Dendritic cell treated with granulocyte-macrophage colony-stimulating factor and Interleukin-4, amounts not matched to agents 40 ng/mL and 50 ng/mL, for 4 days (primary cell): ENCODE measurements at regions not wholly inside any gene's neighbourhood (a gene's known extent, or its start where the extent isn't known, plus 50 kb on each side); places are given as distances from the start of the nearest gene placed in this dataset.

Experiments
- H3K27ac Mint-ChIP-seq: one replicate; pipeline ENCODE4 v1.8.0; 2022; ENCODE audit warnings: mild to moderate bottlenecking, mixed read lengths
- H3K27me3 Mint-ChIP-seq: one replicate; pipeline ENCODE4 v1.8.0; 2022; ENCODE audit warnings: mild to moderate bottlenecking, mixed read lengths
- H3K36me3 Mint-ChIP-seq: one replicate; pipeline ENCODE4 v1.8.0; 2022; ENCODE audit warnings: low read depth, mixed read lengths
- H3K4me1 Mint-ChIP-seq: one replicate; pipeline ENCODE4 v1.8.0; 2022; ENCODE audit warnings: low read depth, mixed read lengths
- H3K4me3 Mint-ChIP-seq: one replicate; pipeline ENCODE4 v1.8.0; 2022; ENCODE audit warnings: mild to moderate bottlenecking, moderate library complexity, mixed read lengths
- H3K9me3 Mint-ChIP-seq: one replicate; pipeline ENCODE4 v1.8.0; 2022; ENCODE audit warnings: mixed read lengths
- intact Hi-C: fragments of 100-400 bp; cut with micrococcal nuclease; formaldehyde crosslinking; loops from one replicate; pipeline ENCODE4 v1.15.0; 2022

DNA sequence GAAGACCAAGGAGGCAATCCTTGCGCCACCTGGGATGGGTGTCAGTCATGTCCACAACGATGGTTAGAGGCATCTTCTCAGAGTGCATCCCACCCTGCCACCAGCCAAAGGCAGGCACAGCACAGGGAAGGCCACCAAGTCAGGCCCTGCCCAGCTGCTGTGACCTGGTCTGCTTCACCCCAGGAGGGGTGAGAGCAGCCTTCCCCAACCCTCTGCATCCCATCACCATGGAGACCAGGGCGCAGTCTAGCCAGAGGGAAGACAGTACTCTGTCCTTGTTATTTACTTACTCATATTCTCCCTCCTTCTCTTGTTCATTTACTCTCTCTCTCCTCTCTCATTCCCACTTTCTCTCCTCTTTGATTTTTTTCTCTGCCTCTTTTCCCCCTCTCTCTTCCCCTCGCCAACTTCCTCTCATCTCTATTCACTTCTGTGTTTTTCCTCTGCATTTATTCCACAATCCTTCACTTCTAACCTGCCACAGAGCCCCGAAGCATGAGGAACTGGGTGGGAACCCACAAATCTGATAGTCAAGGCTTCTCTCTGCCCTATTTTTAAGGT, 749.4 kb downstream of the UQCRFS1 start:
- Mint-ChIP-seq H3K36me3 (no peaks in the 10 kb centered on the region), H3K9me3 (no peaks in the 10 kb centered on the region), H3K4me3 (no peak overlapping the region), H3K27ac (peak overlapping the region; percentile 0), H3K27me3 (peaks cover 10% of the 10 kb centered on the region), H3K4me1 (peaks cover 54% of the 10 kb centered on the region)
- intact Hi-C loops = no loop called here

DNA sequence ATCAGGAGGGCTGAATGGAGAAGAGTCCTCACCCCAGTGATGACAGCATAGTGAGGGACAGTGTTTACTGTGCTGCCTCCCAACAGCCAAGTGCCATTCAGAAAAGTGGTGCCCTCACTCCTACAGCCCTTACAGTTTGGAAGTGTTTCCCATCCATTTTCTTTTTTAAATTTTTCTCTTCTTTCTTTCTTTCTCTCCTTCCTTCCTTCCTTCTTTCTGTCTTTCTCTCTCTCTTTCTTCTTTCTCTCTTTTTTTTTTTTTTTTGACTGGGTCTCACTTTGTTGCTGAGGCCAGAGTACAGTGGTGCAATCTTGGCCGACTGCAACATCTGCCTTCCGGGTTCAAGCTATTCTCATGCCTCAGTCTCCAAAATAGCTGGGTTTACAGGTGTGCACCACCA, 755.3 kb downstream of the UQCRFS1 start:
- no peaks in the 10 kb centered on the region for H3K9me3 Mint-ChIP-seq
- intact Hi-C loops = no loop called here
- peaks cover 28% of the 10 kb centered on the region for H3K4me1 Mint-ChIP-seq
- no peak overlapping the region for H3K4me3 Mint-ChIP-seq
- no peaks in the 10 kb centered on the region for H3K36me3 Mint-ChIP-seq
- H3K27ac Mint-ChIP-seq = no peak overlapping the region
- H3K27me3 Mint-ChIP-seq = peaks cover 10% of the 10 kb centered on the region

- Mint-ChIP-seq H3K27me3 (peaks cover 10% of the 10 kb centered on the region), H3K36me3 (no peaks in the 10 kb centered on the region), H3K9me3 (no peaks in the 10 kb centered on the region), H3K4me3 (no peak overlapping the region), H3K27ac (no peak overlapping the region), H3K4me1 (peaks cover 28% of the 10 kb centered on the region)
- intact Hi-C loops = no loop called here
Observed at GRCh38 chr19:28456708-28457320, 756.1 kb downstream of the UQCRFS1 start.

DNA sequence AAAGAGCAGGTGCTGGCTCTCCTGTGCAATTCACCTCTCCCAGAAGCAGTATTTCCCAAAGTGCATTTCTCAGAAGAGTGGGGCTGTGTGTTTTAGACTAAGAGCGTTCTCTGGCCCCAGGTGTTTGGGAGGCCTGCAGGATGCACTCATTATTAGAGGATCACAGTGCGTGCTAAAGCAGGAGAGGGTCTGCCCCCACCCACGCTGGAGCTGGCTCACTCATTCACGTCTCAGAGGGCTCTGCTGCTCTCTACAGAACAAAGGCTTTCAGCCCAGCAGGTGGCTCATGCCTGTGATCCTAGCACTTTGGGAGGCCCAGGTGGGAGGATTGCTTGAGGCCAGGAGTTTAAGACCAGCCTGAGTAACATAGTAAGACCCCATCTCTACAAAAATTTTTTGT, 756.7 kb downstream of the UQCRFS1 start:
- peaks cover 10% of the 10 kb centered on the region for H3K27me3 Mint-ChIP-seq
- peaks cover 25% of the 10 kb centered on the region for H3K4me1 Mint-ChIP-seq
- H3K27ac Mint-ChIP-seq = no peak overlapping the region
- intact Hi-C loops = no loop called here
- no peaks in the 10 kb centered on the region for H3K9me3 Mint-ChIP-seq
- H3K36me3 Mint-ChIP-seq = no peaks in the 10 kb centered on the region
- H3K4me3 Mint-ChIP-seq = no peak overlapping the region

GRCh38 chr19:28454083-28454482, 758.9 kb downstream of the UQCRFS1 start:
- Mint-ChIP-seq H3K4me3 (no peak overlapping the region), H3K27ac (no peak overlapping the region), H3K27me3 (peaks cover 10% of the 10 kb centered on the region), H3K36me3 (no peaks in the 10 kb centered on the region), H3K9me3 (no peaks in the 10 kb centered on the region), H3K4me1 (peaks cover 4% of the 10 kb centered on the region)
- intact Hi-C loops = no loop called here

- H3K36me3 Mint-ChIP-seq = no peaks in the 10 kb centered on the region
- H3K4me1 Mint-ChIP-seq = no peaks in the 10 kb centered on the region
- intact Hi-C loops = no loop called here
- no peak overlapping the region for H3K4me3 Mint-ChIP-seq
- H3K9me3 Mint-ChIP-seq = no peaks in the 10 kb centered on the region
- H3K27me3 Mint-ChIP-seq = peaks cover 9% of the 10 kb centered on the region
- no peak overlapping the region for H3K27ac Mint-ChIP-seq
Observed at GRCh38 chr19:28453420-28453819, 759.5 kb downstream of the UQCRFS1 start.

DNA sequence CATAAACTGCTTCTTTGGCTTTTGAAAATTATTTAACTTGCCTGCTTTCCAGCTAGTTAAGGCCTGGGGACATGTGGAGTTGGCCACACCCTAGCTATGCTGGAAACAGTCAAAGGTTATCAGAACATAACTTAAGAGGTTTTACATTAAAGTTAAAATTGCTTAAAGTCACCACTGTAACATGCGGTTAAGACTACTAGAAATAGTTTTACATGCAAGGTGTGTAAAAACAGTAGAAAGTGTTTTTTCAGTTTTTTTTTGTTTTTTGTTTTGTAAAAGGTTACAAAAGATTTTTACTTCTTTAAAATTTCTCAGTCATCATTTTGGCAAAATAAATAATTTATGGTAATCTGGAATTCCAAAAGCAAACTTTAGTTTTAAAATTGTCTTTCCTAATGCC, 763.1 kb downstream of the UQCRFS1 start:
- no peaks in the 10 kb centered on the region for H3K9me3 Mint-ChIP-seq
- H3K4me1 Mint-ChIP-seq = no peaks in the 10 kb centered on the region
- H3K4me3 Mint-ChIP-seq = no peak overlapping the region
- H3K27ac Mint-ChIP-seq = no peak overlapping the region
- peaks cover 1% of the 10 kb centered on the region for H3K27me3 Mint-ChIP-seq
- intact Hi-C loops = no loop called here
- H3K36me3 Mint-ChIP-seq = no peaks in the 10 kb centered on the region

DNA sequence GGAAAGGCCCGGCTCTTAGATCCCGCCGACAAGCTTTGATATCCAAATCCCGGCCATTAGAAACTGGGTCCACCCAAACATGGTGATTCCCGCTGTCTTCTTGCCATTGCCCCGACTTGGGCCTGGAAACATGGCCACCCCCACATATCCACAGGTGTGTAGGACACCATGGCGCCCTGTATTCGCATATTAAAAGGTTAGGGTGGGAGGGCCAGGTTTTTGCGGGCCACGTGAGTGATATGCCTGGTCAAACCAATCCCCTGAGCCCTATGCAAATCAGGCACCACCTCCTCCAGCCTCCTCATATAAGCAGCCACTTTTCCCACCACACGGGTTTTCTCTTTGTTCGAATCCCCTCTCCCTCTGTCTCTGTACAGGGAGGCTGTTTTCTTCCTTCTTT, 766.4 kb downstream of the UQCRFS1 start:
- Mint-ChIP-seq H3K27me3 (no peaks in the 10 kb centered on the region), H3K36me3 (no peaks in the 10 kb centered on the region), H3K4me3 (no peak overlapping the region), H3K27ac (no peak overlapping the region), H3K9me3 (no peaks in the 10 kb centered on the region), H3K4me1 (peaks cover 4% of the 10 kb centered on the region)
- intact Hi-C loops = no loop called here

DNA sequence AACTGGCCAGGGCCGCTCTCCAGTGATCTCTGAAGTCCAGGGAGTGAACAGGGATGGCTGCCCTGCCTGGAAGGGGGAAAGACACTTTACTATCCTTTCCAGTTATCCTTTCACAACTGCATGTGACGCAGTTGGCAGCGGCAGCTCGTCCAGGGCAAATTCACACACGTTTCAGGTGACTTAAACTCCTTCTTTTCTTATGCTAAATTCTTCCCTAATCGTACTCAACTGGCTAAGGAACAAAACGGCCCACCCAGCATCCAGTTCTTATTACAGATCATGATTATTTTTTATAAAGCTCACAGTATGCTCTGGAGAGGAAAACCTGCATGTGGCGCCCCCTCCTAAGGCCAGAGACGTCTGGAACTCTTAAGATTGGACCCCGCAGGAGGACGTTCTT, 767.1 kb downstream of the UQCRFS1 start:
- Mint-ChIP-seq H3K4me3 (no peak overlapping the region), H3K27ac (no peak overlapping the region), H3K36me3 (no peaks in the 10 kb centered on the region), H3K9me3 (no peaks in the 10 kb centered on the region), H3K27me3 (no peaks in the 10 kb centered on the region), H3K4me1 (peaks cover 4% of the 10 kb centered on the region)
- intact Hi-C loops = no loop called here

- H3K9me3 Mint-ChIP-seq = no peaks in the 10 kb centered on the region
- H3K27ac Mint-ChIP-seq = no peak overlapping the region
- no peak overlapping the region for H3K4me3 Mint-ChIP-seq
- no peaks in the 10 kb centered on the region for H3K27me3 Mint-ChIP-seq
- H3K36me3 Mint-ChIP-seq = no peaks in the 10 kb centered on the region
- H3K4me1 Mint-ChIP-seq = peaks cover 4% of the 10 kb centered on the region
- intact Hi-C loops = no loop called here
Observed at GRCh38 chr19:28444362-28444761, 768.6 kb downstream of the UQCRFS1 start.

- no peak overlapping the region for H3K27ac Mint-ChIP-seq
- intact Hi-C loops = no loop called here
- no peaks in the 10 kb centered on the region for H3K36me3 Mint-ChIP-seq
- H3K9me3 Mint-ChIP-seq = no peaks in the 10 kb centered on the region
- H3K4me1 Mint-ChIP-seq = peaks cover 4% of the 10 kb centered on the region
- no peak overlapping the region for H3K4me3 Mint-ChIP-seq
- no peaks in the 10 kb centered on the region for H3K27me3 Mint-ChIP-seq
Observed at GRCh38 chr19:28443361-28443760, 769.6 kb downstream of the UQCRFS1 start.

DNA sequence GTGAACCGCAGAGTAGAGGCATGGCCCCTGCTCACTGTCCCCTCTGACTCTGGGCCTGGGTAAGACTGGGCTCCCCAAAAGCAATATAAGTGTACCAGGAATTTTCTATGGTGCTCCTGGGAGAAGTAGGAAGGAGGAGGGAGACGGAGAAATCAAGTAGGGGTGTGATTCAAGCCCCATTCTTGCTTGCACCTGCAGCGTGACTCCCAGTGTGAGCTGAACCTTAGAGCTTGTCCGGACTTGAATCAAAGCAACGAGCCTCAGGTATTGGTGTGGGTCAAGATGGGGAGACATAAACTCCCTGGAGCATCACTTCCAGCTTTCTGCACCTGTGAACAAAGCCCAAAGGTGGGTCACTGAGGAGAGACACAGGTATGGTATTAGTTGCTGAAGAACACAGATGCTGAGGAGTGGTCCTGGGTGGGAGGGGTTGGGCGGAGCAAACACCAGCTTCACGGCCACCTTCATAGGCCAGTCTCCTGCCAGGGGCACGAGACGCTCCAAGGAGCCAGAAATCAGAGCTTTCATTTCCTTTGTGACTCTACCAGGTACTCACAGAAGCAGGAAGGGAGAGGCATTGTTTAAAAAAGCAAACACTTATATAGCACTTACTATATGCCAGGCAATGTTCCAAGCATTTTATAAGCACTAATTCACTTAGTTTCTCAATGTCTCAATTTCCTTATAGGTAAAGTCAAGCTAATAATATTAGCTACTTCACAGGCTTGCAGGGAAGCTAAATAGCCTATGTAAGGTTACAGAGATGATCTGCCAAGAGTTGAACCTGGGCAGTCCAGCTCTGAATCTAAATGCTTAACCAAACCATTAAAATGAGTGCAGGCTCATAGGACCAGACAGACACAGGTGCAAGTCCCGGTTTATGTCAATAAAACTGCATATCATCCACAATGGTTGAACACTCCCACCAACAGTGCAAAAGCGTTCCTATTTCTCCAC, 775.3 kb downstream of the UQCRFS1 start:
- H3K27ac Mint-ChIP-seq = no peak overlapping the region
- no peaks in the 10 kb centered on the region for H3K27me3 Mint-ChIP-seq
- H3K4me1 Mint-ChIP-seq = peaks cover 4% of the 10 kb centered on the region
- peaks cover 20% of the 10 kb centered on the region for H3K9me3 Mint-ChIP-seq
- no peak overlapping the region for H3K4me3 Mint-ChIP-seq
- H3K36me3 Mint-ChIP-seq = no peaks in the 10 kb centered on the region
- intact Hi-C loops = no loop called here

DNA sequence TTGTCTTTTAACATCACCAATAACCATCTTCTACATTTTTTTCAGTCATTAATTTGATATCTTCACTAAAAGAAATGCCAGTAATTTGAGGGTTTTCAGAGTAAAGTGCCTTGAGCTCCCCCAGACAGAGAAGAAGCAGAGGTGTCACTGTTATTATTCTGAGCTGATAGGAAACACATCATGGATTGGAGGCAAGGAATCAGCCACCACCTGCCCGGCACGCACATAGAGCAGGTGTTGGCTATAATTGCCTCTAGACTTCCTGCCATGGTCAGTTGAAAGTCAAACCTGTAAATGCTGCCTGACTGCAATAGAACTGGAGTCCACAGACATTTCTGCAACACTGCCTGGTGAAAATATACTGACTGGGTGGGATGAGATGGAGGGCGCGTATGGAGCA, 776.6 kb downstream of the UQCRFS1 start:
- no peak overlapping the region for H3K4me3 Mint-ChIP-seq
- intact Hi-C loops = no loop called here
- H3K27me3 Mint-ChIP-seq = no peaks in the 10 kb centered on the region
- no peaks in the 10 kb centered on the region for H3K36me3 Mint-ChIP-seq
- peaks cover 27% of the 10 kb centered on the region for H3K9me3 Mint-ChIP-seq
- no peaks in the 10 kb centered on the region for H3K4me1 Mint-ChIP-seq
- H3K27ac Mint-ChIP-seq = no peak overlapping the region

DNA sequence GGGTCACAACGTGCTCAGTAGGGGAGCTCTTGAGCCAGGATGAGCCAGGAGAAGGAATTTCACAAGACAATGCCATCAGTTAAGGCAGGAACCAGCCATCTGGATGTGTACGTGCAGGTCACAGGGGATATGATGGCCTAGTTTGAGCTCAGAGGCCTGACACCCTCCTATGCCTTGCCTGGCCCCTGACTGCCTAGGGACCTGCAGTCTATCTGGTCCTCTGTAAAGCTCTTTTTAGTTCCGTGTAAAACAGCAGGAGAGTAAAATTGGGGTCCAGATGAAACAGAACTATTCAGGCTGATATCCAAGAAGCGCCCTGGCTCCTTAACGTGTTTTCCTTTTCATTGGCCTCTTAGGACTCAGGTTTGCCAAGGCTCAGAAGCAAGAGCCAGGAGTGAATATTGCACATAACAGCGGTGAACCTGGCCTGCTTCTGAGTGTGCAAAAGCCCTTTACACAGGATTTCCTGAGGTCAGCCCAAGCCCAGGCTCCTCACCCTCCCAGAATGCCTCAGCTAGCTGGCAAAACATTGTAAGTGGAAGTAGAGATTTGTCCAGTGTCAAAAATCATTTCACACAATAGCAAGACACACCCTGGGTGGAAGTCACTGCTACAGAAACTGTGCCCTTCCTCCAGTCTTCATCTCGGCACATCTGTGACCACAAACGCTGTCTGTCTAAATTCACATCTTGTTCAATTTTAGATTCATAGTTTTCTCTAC, 777.2 kb downstream of the UQCRFS1 start:
- H3K9me3 Mint-ChIP-seq = peaks cover 27% of the 10 kb centered on the region
- no peak overlapping the region for H3K27ac Mint-ChIP-seq
- intact Hi-C loops = no loop called here
- H3K4me3 Mint-ChIP-seq = no peak overlapping the region
- no peaks in the 10 kb centered on the region for H3K27me3 Mint-ChIP-seq
- H3K36me3 Mint-ChIP-seq = no peaks in the 10 kb centered on the region
- H3K4me1 Mint-ChIP-seq = no peaks in the 10 kb centered on the region
